Stimulated activated CD8-positive, alpha-beta memory T cell treated with anti-CD3 and anti-CD28 coated beads, Interleukin-4, amount 100 ng/mL, for 1 hour (primary cell): ENCODE measurements at regions not wholly inside any gene's neighbourhood (a gene's known extent, or its start where the extent isn't known, plus 50 kb on each side); places are given as distances from the start of the nearest gene placed in this dataset.
"Not testable (repeated sequence)": the region's sequence is repeated elsewhere in the genome, so short reads cannot be mapped to it uniquely, and the experiment has no call there.

Source experiments
- DNase-seq, 2 donors: peaks; one replicate each; pipeline ENCODE4 v3.0.0-alpha.2; 2020; ENCODE audit warnings: low read depth in 2 of 2, low spot score in 1 of 2

- not testable (repeated sequence) for DNase-seq
Measured at GRCh38 chr10:21366108-21366507, 159.4 kb downstream of the SKIDA1 start.

GRCh38 chr10:21364196-21365114 lies 161.0 kb downstream of the SKIDA1 start:
- no peak for DNase-seq

GRCh38 chr10:21363731-21364104 lies 161.8 kb downstream of the SKIDA1 start:
- no peak for DNase-seq

- no peak for DNase-seq
Measured at GRCh38 chr10:21363092-21363730, 162.3 kb downstream of the SKIDA1 start.

- no peak for DNase-seq
Measured at GRCh38 chr10:21359202-21359601, 166.3 kb downstream of the SKIDA1 start.

GRCh38 chr10:21355591-21356011 lies 169.9 kb downstream of the SKIDA1 start:
- no peak for DNase-seq

- DNase-seq: no peak
Measured at GRCh38 chr10:21352886-21353285, 172.6 kb downstream of the SKIDA1 start.

GRCh38 chr10:21351594-21351993 lies 173.9 kb downstream of the SKIDA1 start:
- DNase-seq: not testable (repeated sequence)

GRCh38 chr10:21349912-21350286 lies 175.6 kb downstream of the SKIDA1 start:
- DNase-seq: no peak

- DNase-seq: no peak
Measured at GRCh38 chr10:21347785-21348170, 177.7 kb downstream of the SKIDA1 start.

GRCh38 chr10:21347043-21347784 lies 178.3 kb downstream of the SKIDA1 start:
- no peak for DNase-seq

GRCh38 chr10:21343087-21343486 lies 182.4 kb downstream of the SKIDA1 start:
- DNase-seq: no peak

- DNase-seq: not testable (repeated sequence)
Measured at GRCh38 chr10:21342499-21342898, 183.0 kb downstream of the SKIDA1 start.

GRCh38 chr10:21340331-21340730 lies 185.2 kb downstream of the SKIDA1 start:
- no peak for DNase-seq

GRCh38 chr10:21337171-21337792 lies 188.2 kb downstream of the SKIDA1 start:
- DNase-seq: no peak

- no peak for DNase-seq
Measured at GRCh38 chr10:21336476-21337170, 188.9 kb downstream of the SKIDA1 start.

- DNase-seq: no peak
Measured at GRCh38 chr10:21334891-21335696, 190.4 kb downstream of the SKIDA1 start.

GRCh38 chr10:21330628-21331020 lies 194.9 kb downstream of the SKIDA1 start:
- DNase-seq: no peak

GRCh38 chr10:21329995-21330627 lies 195.4 kb downstream of the SKIDA1 start:
- no peak for DNase-seq
